HG03045 (cell line): ENCODE measurements at regions not wholly inside any gene's neighbourhood (a gene's known extent, or its start where the extent isn't known, plus 50 kb on each side); places are given as distances from the start of the nearest gene placed in this dataset.
"Not testable (repeated sequence)": the region's sequence is repeated elsewhere in the genome, so short reads cannot be mapped to it uniquely, and the experiment has no call there.

ENCODE experiments used
- ATAC-seq: cut with Tn5 transposase; IDR thresholded peaks from one replicate; pipeline ENCODE4 v1.9.1; 2021; ENCODE audit warnings: mild to moderate bottlenecking, moderate library complexity; ENCODE audit not compliant: unreplicated experiment

DNA sequence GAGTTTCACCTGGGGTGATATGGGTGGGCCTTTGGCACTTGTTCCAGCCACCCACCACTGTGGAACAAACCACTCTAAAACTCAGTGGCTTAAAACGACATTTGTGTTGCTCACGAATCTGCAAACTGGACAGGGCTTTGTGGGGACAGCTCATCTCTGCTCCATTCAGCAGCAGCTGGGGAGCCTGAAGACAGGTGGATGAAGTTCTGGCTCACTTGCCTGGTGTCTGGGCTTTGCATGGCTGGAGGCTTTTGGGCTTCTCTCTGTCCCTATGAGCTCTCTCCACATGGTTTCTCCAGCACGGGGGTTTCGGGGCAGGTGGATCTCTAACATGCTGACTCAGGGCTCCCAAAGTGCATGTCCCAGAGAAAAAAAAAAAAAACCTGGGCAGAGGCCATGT is 93.0 kb upstream of the GLI2 start:
- ATAC-seq: no peak

DNA sequence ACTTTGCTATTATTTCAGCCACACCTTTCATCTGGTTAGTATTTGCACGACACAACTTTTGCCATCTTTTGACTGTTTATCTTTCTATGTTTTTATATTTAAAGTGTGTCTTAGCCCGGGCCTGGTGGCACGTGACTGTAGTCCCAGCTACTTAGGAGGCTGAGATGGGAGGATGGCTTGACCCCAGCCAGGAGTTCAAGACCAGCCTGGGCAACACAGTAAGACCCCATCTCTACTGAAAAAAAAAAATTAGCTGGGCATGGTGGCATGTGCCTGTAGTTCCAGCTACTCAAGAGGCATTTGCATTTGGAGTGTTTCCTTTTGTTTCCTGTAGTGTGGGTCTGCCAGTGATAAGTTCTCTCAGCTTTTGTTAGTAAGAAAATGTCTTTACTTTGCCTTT is 88.7 kb upstream of the GLI2 start:
- no peak for ATAC-seq

DNA sequence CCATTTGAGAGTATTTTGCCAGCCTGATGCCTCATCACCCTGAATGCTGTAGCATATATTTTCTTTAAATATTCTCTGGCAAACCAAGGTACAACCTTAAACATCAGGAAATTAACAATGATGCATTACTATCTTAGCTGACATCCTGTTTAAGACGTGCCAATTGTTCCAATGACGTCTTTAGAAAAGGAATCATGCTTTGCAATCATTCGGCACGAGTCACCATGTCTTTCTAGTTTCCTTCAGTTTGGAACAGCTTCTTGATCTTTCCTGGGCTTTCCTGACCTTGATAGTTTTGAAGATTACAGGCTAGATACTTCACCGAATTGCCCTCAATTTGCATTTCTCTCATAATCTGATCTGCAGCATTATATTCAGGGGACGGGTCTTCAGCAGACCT is 88.2 kb upstream of the GLI2 start:
- ATAC-seq: no peak

DNA sequence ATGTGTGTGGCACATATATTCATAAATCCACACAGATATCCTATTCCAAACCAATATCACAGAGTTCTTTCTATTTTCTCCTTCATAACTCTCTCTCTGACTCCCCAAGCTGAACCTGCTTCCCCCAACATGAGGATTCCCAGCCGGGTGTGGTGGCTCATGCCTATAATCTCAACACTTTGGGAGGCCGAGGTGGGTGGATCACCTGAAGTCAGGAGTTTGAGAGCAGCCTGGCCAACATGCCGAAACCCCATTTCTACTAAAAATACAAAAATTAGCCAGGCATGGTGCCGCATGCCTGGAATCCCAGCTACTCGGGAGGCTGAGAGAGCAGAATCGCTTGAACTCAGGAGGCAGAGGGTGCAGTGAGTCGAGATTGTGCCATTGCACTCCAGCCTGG is 86.3 kb upstream of the GLI2 start:
- ATAC-seq: not testable (repeated sequence)

DNA sequence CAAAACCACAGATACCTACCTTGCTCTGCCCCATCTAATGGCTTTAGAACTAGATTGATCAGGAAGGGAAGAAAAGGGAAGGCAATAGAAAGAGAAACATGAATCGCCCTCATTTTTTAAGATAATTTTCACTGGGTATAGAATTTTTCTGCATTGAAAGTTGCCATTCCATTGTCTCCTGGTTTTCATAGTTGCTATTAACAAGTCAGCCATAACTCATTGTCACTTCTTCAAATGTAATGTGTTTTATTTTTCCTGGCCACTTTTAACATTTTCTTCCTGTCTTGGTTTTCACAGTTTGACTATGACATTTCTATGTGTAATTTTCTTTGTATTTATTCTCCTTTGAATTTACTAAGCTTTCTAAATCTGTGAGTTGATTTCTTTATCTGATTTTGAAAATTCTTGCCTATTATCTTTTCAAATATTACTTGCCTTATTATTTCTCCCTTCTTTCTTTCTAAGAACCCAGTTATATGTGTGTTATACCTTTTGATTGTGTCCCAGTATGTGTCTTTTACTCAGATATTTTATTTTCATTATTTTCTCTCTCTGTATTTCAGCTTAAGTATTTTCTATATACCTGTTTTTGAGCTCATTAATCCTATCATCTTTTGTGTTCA is 85.5 kb upstream of the GLI2 start:
- ATAC-seq: no peak

DNA sequence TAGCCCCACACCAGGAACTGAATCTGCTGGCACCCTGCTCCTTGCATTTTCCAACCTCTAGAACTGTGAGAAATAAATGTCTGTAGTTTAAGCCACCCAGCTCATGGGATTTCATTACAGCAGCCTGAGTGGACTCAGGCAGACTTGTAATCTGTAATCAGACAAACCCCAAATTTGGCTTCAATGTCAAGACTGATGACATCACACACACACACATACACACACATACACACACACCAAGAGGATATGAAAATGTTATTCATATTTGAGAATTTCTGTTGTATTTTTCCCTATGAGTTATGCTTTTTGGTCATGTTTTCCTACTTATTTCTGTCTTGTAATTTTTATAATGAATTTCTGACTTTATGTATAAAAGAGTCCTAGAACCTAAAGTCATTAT is 83.8 kb upstream of the GLI2 start:
- ATAC-seq: no peak

DNA sequence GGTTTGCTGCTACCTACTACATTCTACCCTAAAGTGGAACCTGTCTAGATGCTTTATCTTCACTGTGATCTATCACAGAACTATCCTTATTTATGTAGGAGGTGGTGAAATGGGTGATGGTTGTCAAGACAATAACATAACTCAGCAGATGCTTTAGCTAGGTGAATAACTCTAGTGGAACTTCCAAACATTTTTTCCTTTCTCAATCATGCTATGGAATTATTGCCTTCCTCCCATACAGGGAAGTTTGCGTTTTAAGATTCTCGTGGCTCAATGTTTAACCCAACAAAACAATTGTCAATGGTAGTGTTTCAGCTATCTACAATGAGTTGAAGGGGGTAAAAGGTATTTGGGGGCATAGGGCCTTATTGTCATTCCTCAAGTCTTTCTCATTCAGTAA is 82.6 kb upstream of the GLI2 start:
- ATAC-seq: no peak

DNA sequence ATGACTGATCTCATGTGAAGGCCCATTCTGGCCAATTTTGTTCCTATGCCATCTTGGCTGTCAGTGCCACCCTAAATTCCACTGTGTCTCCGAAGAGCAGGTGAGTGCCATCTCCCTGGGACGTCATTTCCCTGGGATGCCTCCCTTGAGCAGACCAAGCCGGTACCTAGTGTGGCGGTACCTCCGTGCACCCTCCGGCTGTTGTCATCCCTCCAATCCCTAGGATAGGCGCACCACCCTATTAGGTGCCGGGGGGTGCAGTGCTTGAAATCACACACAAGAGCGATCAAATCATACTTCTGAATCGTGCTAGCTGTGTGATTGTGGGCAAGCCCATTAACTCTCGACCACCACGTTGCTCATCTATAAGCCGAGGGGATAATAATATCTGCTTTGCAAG is 81.8 kb upstream of the GLI2 start:
- ATAC-seq: no peak

DNA sequence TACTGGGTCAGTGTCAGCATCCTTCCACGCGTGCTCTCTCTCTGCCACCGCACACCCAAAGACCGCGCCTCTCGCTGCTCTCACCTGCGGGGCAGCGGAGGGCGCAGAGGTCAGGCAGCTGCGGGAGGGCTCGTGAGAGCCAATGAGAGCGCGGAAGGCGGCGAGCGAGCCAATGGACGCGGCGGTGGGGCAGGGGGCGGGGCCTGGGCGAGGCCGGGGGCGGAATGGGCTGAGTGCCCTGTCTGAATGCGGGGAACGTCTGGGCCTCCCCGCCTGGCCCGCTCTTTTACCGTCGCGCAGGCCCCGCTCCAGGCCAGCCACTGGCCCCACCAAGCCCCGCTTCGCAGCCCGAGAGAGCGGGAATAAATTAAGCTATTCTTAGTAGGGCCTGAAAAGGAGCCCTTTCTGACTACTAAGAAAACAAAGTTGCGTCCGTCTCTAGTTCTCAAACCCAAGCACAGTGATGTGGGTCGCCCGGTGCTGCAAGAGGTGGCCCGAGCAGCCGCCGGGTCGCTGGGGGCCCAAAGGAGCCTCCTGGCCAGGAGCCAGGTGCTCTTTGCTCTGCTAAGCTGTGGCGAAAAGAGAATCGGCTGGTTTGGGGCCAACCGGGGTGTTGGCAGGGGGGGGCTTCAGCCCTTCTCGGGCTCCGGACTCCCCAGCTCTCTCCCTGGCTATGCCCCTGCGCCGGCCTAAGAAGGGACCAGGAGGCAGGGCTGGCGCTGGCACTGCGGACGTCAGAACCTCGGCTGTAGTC is 81.1 kb upstream of the GLI2 start:
- ATAC-seq: no peak

DNA sequence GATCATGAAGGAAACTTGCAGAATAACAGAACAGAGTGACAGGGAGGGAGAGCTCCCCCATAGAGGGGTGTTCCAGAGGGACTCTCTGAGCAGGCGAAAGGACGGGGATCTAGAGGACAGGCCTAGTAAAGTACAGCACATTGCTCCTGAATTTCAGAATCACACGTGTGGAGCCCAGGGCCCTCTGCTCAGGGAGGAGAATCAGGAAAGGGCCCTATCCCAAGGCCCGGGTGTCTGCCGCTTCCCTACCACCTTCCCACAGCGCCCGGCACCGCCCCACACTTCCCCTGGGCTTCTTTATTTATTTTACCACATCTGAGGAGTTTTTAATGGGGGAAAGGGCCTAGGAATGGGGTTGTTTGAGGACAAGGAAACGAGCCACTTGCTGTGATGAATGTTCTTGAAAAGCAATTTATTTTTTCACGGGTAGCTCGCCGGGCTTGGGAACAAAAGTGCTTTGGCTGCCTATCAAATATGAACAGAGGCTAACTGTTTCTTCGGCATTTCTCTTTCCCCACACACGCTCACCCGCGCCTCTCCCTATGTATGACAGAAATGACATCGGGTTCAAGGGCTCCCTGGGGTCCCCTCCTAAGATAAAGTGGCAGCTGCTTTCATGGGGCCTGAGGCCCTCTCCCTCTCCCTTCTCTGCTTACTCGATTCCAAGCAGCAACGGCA is 79.3 kb upstream of the GLI2 start:
- ATAC-seq: no peak

DNA sequence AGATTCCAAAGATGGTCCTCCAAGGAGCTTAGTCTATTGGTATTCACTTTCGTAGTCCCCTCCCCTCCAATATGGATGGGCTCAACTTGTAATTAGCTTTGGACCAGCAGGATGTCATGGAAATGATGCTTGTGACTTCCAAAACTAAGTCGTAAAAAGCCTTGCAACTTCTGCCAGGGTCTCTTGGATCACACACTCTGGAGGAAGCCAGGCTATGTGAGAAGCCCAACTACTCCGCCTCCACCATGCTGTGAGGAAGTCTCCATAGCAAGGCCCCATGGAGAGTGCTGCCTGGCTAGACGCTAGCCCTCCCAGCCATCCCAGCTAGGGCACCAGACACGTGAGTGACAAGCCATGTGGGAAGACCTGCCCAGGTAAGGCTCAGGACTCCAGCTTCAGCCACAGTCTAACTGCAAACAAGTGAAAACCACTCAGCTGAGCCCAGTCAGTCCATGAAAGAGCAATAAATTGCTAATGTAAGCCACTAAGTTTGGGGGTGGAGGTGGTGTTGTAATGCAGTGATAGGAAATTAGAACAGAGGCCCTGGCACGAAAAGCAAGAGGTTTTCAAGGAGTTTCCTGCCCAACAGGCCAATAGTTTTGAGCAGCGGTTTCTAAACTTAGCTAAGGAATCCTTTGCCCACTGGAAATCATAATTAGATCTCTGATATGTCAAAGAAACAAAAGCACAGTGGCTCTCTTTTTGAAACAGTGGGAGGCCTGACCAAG is 77.5 kb upstream of the GLI2 start:
- no peak for ATAC-seq

DNA sequence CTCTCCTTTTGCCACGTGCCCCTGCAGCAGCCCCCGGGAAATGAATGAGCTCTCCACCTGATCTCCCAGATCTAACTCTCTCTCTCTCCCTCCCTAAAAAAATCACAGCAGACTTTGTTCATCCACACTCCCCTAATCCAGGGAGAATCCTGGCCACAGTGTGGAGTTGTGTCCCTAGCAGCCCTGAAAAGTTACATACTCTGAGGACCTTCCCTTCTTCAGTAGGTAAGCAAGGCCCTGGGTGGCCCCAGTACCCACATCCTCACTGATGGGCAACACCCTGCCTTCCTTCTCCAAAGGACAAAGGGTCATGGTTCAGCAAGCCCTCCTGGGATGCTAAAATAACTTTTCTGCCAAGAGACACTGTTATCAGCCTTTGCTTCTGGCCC is 76.9 kb upstream of the GLI2 start:
- no peak for ATAC-seq

DNA sequence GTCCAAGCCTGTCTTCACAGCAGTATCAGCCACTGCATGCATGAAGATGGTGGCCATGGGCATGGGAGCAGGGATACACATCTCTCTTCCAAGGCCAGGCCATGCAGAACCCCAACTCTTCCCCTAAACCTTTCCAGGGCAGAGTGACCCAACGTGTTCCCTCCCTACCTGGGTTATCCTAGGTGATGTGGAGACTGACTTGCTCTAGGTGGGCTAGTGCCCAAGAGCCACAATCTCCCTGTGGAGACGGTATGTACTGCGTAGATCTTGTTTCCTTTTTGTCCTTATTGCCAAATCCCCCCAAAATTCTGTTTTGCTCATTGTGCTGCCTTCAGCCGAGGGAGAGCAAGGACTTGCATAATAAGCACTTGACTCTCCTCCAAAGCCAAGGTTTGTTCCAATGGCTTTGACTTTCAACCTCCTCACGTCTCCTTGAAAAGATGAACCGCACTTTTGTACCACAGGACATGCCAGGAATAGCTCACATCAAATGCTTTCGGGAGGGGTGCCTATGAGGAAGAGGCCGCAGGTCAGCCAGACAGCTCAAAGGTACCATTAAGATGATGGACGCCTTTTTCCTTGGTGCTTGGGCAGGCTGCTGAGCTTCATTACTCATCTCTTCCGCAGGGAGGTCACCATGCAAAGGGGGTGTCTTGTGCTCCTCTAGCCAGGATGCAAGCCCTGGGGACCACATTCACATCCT is 76.2 kb upstream of the GLI2 start:
- no peak for ATAC-seq

DNA sequence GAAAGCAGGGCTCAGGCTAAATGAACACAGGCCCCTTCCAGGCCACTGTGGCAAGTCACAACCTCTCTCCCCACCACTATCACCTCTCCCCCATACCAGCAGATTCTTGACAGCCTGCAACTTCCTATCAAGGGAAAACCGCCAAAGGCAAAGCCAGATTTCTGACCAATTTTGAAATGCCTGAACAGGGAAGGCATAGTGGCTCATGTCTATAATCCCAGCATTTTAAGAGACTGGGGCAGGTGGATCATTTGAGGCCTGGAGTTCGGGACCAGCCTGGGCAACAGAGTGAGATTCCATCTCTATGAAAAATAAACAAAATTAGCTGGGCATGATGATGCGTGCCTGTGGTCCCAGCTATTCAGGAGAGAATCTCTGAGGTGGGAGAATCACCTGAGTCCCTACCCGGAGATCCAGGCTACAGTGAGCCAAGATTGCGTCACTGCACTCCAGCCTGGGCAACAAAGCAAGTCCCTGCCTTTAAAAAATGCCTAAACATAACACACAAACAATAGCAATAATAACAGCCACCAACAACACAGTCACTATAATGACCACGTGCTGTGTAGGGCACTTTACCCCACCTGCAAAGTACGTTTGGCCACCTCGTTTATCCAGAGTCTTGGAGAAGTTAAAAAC is 75.5 kb upstream of the GLI2 start:
- ATAC-seq: no peak

DNA sequence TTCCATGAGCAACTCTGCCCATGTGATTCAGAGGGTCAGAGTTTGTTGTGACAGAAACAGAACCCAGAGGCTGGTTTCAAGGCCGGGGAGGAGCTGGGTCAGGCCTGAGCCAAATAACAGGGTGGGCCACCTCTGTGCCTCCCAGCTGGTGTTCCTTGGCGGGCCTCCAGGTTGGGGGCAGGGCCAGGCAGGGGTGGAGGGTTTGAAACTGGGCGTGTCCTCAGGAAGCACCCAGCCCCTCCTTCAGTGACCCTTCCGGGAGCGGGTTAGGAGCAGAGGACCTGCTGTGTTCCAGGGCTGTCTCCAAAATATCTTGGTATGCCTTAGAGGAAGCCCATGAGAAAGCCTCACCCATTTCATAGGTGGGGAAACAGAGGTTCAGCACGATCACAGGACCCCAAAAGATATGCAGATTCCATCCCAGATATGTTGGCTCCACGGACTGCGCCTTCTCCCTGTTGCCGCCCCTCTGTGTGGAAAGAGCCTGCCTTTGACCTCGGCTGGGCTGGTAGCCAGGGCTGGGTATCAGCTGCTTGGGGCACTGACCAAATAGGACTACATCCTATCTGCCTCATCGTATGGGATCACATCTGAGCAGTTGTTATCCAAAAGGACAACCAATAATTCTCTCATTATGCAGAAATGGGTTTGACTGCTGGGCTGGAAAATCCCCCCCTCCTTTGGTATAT is 74.8 kb upstream of the GLI2 start:
- no peak for ATAC-seq

DNA sequence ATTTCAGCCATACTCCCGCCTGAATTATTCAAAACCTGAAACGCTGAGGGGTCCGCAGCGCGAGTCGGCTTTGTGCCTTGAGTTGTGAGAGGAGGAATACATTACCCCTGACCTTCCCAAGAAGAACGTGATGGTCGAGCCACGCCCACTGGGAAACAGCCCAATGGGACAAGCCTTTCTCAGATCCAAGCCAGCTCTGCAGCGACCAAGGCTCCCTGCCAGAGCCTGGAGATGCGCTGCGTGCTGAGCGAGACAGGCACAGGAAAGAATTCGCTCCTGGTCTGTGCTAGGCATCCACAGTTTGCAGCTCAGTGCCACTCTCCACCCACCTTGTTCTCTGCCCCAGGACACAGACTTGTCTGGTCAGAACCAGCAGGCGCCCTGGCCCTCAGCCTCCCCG is 74.1 kb upstream of the GLI2 start:
- ATAC-seq: no peak

DNA sequence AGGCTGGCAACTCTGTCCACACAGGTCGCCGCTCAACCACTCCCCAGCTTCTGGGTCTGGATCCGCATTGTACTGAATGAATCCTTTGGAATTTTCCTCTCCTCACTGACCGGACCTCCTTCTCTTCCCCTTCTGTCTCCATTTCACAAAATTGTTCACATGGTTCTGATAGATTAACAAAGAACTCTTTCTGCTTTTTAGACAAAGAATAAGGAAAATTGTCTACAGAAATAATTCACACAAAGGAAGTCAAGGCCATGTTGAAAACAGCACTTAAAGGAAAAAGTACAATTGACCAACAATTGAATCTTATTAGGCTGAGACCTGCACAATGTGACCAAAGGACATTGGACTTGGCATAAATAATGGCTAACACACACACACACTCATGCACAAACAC is 73.6 kb upstream of the GLI2 start:
- no peak for ATAC-seq

DNA sequence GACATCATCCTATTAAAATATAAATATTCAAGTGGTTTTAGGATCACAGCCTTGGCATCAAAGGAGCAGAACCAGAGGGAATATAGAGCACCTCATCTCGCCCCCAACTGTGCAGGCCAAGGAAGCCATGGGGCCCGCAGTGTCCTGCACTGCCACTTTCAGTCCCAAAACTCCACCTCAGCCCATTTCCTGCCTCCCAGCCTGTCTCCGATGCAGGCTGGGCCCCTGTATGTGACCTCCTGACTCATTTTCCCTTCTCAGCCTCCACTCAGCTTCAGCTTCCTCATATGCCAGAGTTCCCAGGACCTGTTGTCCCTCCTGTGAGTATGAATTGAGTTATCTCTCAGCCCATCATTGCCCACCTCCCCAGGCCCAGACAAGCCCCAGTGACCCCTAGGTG is 72.9 kb upstream of the GLI2 start:
- no peak for ATAC-seq

DNA sequence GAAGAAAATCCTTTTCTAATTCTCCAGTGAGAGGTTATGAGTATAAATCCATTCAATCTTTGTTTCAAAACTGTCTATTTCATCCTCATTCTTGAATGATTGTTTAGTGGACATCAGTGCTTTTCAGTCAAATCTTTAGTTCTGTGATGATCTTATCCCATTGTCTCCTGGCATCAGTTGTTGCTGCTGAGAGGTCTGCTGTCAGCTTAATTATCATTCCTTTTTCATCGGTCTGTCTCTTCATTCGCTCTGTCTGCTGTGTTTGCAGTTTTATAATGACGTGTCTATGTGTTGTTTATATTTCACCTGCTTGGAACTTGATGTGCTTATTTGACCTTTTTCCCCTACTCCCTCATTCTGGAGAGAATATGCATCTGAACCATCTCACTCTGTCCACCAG is 69.2 kb upstream of the GLI2 start:
- ATAC-seq: no peak

DNA sequence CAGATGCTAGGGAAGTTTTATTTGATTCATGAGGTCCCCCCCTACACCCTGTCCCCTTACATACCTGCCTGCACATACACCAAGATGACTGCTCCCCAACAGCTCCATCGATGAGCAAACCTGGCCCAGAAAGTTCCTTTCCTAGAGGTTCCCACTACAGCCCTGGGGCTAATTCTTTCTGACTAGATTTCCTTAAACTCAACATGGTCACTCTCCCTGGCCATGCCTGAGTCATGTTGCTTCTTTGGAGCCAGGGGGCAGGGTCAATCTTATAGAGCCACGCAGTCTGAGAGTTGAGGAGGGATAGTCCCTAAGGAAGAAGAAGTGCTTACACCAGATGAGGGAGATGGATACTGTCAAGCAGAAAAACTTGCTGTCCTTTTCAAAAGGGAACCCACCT is 67.7 kb upstream of the GLI2 start:
- ATAC-seq: no peak
